CD14-positive monocyte (primary cell): ENCODE measurements at regions not wholly inside any gene's neighbourhood (a gene's known extent, or its start where the extent isn't known, plus 50 kb on each side); places are given as distances from the start of the nearest gene placed in this dataset.

ENCODE experiments used
- DNase-seq, 3 donors: peaks; one replicate each; pipeline ENCODE4 v3.0.0-alpha.2; 2011 to 2022
- H2AFZ ChIP-seq: 2 replicates; pipeline ENCODE4 v1.6.0; 2012; ENCODE audit warnings: mild to moderate bottlenecking, low read depth, low read length, inconsistent platforms; ENCODE audit not compliant: insufficient read depth, poor library complexity, severe bottlenecking
- H3K27ac ChIP-seq, 2 donors: 1 replicate in 1 of 2; 2 replicates in 1 of 2; pipeline ENCODE4 v1.5.1; 2012 to 2013; ENCODE audit warnings: low read length in 2 of 2, control low read depth in 1 of 2, inconsistent platforms in 1 of 2, low read depth in 1 of 2, mild to moderate bottlenecking in 1 of 2
- H3K27me3 ChIP-seq, 2 donors: one replicate each; pipeline versions ENCODE4 v1.6.0 to v1.6.1; 2011 to 2013; ENCODE audit warnings: low read length in 2 of 2; ENCODE audit not compliant: control insufficient read depth in 2 of 2, insufficient read depth in 2 of 2
- H3K36me3 ChIP-seq, 2 donors: replicated peaks in 1 of 2; 1 replicate in 1 of 2; 2 replicates in 1 of 2; pipeline versions ENCODE4 v1.5.1 to v1.6.1; 2012 to 2013; ENCODE audit warnings: low read length in 2 of 2, control low read depth in 1 of 2, inconsistent platforms in 1 of 2, mild to moderate bottlenecking in 1 of 2; ENCODE audit not compliant: insufficient read depth in 2 of 2, control insufficient read depth in 1 of 2
- H3K4me1 ChIP-seq, 2 donors: 1 replicate in 1 of 2; 2 replicates in 1 of 2; pipeline versions ENCODE4 v1.5.1 to v1.6.1; 2012 to 2013; ENCODE audit warnings: low read length in 2 of 2, control low read depth in 1 of 2, inconsistent platforms in 1 of 2, mild to moderate bottlenecking in 1 of 2, moderate library complexity in 1 of 2; ENCODE audit not compliant: insufficient read depth in 2 of 2, control insufficient read depth in 1 of 2
- H3K4me2 ChIP-seq: replicated peaks from 2 replicates; pipeline ENCODE3; 2012; ENCODE audit warnings: low read length, moderate library complexity, mild to moderate bottlenecking; ENCODE audit not compliant: poor library complexity, severe bottlenecking; ENCODE audit errors: extremely low read depth
- H3K4me3 ChIP-seq, 3 experiments: fragments of 200-600 bp in 1 of 3; sonication (generic) in 1 of 3; replicated peaks in 1 of 3; 1 replicate in 2 of 3; 2 replicates in 1 of 3; pipeline ENCODE4 v1.5.1; 2011 to 2013; ENCODE audit warnings: low read length in 3 of 3, mild to moderate bottlenecking in 3 of 3, control low read depth in 2 of 3, low read depth in 2 of 3, inconsistent platforms in 1 of 3, moderate library complexity in 1 of 3
- H3K79me2 ChIP-seq: 2 replicates; pipeline ENCODE4 v1.6.0; 2012; ENCODE audit warnings: mild to moderate bottlenecking, control low read depth, inconsistent platforms, low read length, moderate library complexity; ENCODE audit not compliant: insufficient read depth
- H3K9ac ChIP-seq: 2 replicates; pipeline ENCODE4 v1.6.0; 2017; ENCODE audit warnings: low read length, mild to moderate bottlenecking; ENCODE audit not compliant: insufficient read depth, poor library complexity, severe bottlenecking
- H3K9me3 ChIP-seq, 2 donors: replicated peaks in 1 of 2; 1 replicate in 1 of 2; 2 replicates in 1 of 2; pipeline versions ENCODE4 v1.5.1 to v1.6.1; 2012 to 2013; ENCODE audit warnings: low read length in 2 of 2, control low read depth in 1 of 2; ENCODE audit not compliant: control insufficient read depth in 1 of 2, insufficient read depth in 1 of 2
- H4K20me1 ChIP-seq: 2 replicates; pipeline ENCODE4 v1.6.0; 2012; ENCODE audit warnings: mild to moderate bottlenecking, low read length, control low read depth, moderate library complexity; ENCODE audit not compliant: insufficient read depth
- H3K27ac Mint-ChIP-seq, 7 donors: one replicate each; pipeline ENCODE4 v1.8.0; 2020; ENCODE audit warnings: mild to moderate bottlenecking in 7 of 7, mixed read lengths in 7 of 7, moderate library complexity in 6 of 7, inconsistent platforms in 2 of 7
- H3K27me3 Mint-ChIP-seq, 3 donors: one replicate each; pipeline ENCODE4 v1.8.0; 2021 to 2022; ENCODE audit warnings: low read depth in 3 of 3, mild to moderate bottlenecking in 3 of 3, mixed read lengths in 3 of 3, moderate library complexity in 3 of 3, inconsistent platforms in 1 of 3
- H3K36me3 Mint-ChIP-seq, 2 donors: one replicate each; pipeline ENCODE4 v1.8.0; 2020; ENCODE audit warnings: mixed read lengths in 2 of 2, inconsistent platforms in 1 of 2, mild to moderate bottlenecking in 1 of 2
- H3K4me1 Mint-ChIP-seq: one replicate; pipeline ENCODE4 v1.8.0; 2020; ENCODE audit warnings: mild to moderate bottlenecking, mixed read lengths
- H3K4me3 Mint-ChIP-seq, 2 donors: one replicate each; pipeline ENCODE4 v1.8.0; 2020; ENCODE audit warnings: mild to moderate bottlenecking in 2 of 2, mixed read lengths in 2 of 2, moderate library complexity in 1 of 2
- H3K9me3 Mint-ChIP-seq, 7 donors: one replicate each; pipeline ENCODE4 v1.8.0; 2020 to 2022; ENCODE audit warnings: mixed read lengths in 7 of 7, mild to moderate bottlenecking in 6 of 7, moderate library complexity in 6 of 7, inconsistent platforms in 2 of 7
- WGBS: methylation state at CpG from one replicate; pipeline ENCODE4 v1.1.5; 2013; ENCODE audit warnings: missing lambda C conversion rate; ENCODE audit not compliant: insufficient coverage; 5-methylcytosine and 5-hydroxymethylcytosine counted together
- intact Hi-C, 2 donors: fragments of 100-400 bp; cut with micrococcal nuclease; formaldehyde crosslinking; loops; one replicate each; pipeline versions ENCODE4 v1.15.0 to v1.15.1; 2023
- TF ChIP-seq, protein P1 (sequence below): fragments of 200-600 bp; IDR thresholded peaks from one replicate; pipeline ENCODE4 v1.8.0; 2022; ENCODE audit warnings: antibody characterized with exemption, mild to moderate bottlenecking

DNA sequence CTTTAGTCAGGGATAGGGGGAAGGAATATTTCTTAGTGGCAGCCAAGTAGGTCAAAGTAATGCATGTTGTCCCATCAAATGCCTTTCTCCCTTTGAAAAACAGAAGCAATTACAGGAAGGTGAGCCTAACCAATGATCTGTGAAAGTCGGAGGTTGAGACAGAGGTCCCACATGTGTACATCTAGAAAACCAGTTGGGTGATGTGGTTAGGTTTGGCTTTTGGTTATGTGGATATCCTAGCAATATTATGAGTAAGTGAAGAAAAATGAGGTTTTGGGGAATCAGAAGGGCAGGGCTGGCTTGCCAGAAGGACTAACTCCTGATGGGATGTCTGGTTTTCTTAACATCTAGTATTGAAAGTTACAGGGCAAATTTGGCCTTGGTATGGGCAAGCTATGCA, 63.4 kb upstream of the PALM2AKAP2 start:
- no peak overlapping the region for H3K4me3 Mint-ChIP-seq
- H3K9me3 Mint-ChIP-seq: peaks cover 0 to 2% (median 0%) of the 10 kb centered on the region in 7 donors
- intact Hi-C loops: no loop called here
- no peak overlapping the region for H3K27ac Mint-ChIP-seq
- H3K36me3 Mint-ChIP-seq: no peaks in the 10 kb centered on the region
- no peaks in the 10 kb centered on the region for H3K79me2 ChIP-seq
- H3K9me3 ChIP-seq: no peaks in the 10 kb centered on the region
- H3K4me3 ChIP-seq: no peak overlapping the region
- no peaks in the 10 kb centered on the region for H3K27me3 ChIP-seq
- H4K20me1 ChIP-seq: no peaks in the 10 kb centered on the region
- H3K36me3 ChIP-seq: no peaks in the 10 kb centered on the region
- H3K27me3 Mint-ChIP-seq: peaks cover 0 to 6% (median 4%) of the 10 kb centered on the region in 3 donors
- TF ChIP-seq, protein P1, sequence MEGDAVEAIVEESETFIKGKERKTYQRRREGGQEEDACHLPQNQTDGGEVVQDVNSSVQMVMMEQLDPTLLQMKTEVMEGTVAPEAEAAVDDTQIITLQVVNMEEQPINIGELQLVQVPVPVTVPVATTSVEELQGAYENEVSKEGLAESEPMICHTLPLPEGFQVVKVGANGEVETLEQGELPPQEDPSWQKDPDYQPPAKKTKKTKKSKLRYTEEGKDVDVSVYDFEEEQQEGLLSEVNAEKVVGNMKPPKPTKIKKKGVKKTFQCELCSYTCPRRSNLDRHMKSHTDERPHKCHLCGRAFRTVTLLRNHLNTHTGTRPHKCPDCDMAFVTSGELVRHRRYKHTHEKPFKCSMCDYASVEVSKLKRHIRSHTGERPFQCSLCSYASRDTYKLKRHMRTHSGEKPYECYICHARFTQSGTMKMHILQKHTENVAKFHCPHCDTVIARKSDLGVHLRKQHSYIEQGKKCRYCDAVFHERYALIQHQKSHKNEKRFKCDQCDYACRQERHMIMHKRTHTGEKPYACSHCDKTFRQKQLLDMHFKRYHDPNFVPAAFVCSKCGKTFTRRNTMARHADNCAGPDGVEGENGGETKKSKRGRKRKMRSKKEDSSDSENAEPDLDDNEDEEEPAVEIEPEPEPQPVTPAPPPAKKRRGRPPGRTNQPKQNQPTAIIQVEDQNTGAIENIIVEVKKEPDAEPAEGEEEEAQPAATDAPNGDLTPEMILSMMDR: no peak
- H3K9ac ChIP-seq: no peak overlapping the region
- WGBS: no CpG with 5 or more reads among the region's 1 CpG
- no peak for DNase-seq
- no peaks in the 10 kb centered on the region for H3K4me1 Mint-ChIP-seq
- H2AFZ ChIP-seq: no peak overlapping the region
- H3K4me2 ChIP-seq: no peak overlapping the region
- H3K27ac ChIP-seq: no peak overlapping the region
- H3K4me1 ChIP-seq: no peaks in the 10 kb centered on the region

DNA sequence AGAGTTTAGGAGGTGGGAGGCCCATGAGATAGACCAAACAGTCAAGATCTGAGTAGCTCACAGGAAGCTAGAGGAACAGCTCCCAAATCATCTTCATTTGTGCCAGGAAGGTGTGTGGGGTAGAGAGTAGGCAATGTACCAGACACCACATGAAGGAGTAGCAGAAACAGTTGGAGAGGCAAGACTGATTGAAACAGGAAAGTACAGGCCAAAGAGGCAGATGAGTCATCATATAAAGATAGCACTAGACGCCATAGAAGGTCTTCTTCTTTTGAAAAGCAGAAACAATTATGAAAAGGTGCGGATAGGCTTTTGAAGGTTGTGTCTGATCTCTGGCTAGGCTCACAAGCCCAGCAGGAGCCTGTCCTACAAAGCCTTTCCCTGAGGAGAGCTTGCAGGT, 62.7 kb upstream of the PALM2AKAP2 start:
- H3K27me3 Mint-ChIP-seq: peaks cover 0 to 6% (median 3%) of the 10 kb centered on the region in 3 donors
- H3K27ac Mint-ChIP-seq: no peak overlapping the region
- H3K4me3 ChIP-seq: no peak overlapping the region
- no peaks in the 10 kb centered on the region for H4K20me1 ChIP-seq
- H3K79me2 ChIP-seq: no peaks in the 10 kb centered on the region
- H3K9me3 Mint-ChIP-seq: peaks cover 0 to 2% (median 0%) of the 10 kb centered on the region in 7 donors
- H3K4me2 ChIP-seq: no peak overlapping the region
- no peaks in the 10 kb centered on the region for H3K9me3 ChIP-seq
- intact Hi-C loops: no loop called here
- WGBS: 40% methylated on average over 1 of the region's 2 CpGs
- DNase-seq: no peak
- no peaks in the 10 kb centered on the region for H3K36me3 Mint-ChIP-seq
- H3K4me3 Mint-ChIP-seq: no peak overlapping the region
- H3K9ac ChIP-seq: no peak overlapping the region
- no peaks in the 10 kb centered on the region for H3K4me1 ChIP-seq
- no peak overlapping the region for H2AFZ ChIP-seq
- TF ChIP-seq, protein P1: no peak
- no peaks in the 10 kb centered on the region for H3K4me1 Mint-ChIP-seq
- H3K27ac ChIP-seq: no peak overlapping the region
- no peaks in the 10 kb centered on the region for H3K36me3 ChIP-seq
- no peaks in the 10 kb centered on the region for H3K27me3 ChIP-seq
